Activated T-cell treated with anti-CD3 and anti-CD28 coated beads, Interleukin-2, amount 50 U/mL, for 4 hours (primary cell): ENCODE measurements at regions not wholly inside any gene's neighbourhood (a gene's known extent, or its start where the extent isn't known, plus 50 kb on each side); places are given as distances from the start of the nearest gene placed in this dataset.
"Not testable (repeated sequence)": the region's sequence is repeated elsewhere in the genome, so short reads cannot be mapped to it uniquely, and the experiment has no call there.

Experiments used
- ATAC-seq, 2 donors: fragments of 200-7000 bp; cut with Tn5 transposase; one replicate each; pipeline ENCODE4 v1.10.0; 2021
- DNase-seq: peaks from one replicate; pipeline ENCODE4 v3.0.0-alpha.2; 2020
- H3K27me3 Mint-ChIP-seq: one replicate; pipeline ENCODE4 v1.8.0; 2021; ENCODE audit warnings: low read depth, mixed read lengths
- H3K36me3 Mint-ChIP-seq: one replicate; pipeline ENCODE4 v1.8.0; 2022; ENCODE audit warnings: mixed read lengths; ENCODE audit not compliant: insufficient read depth
- H3K4me1 Mint-ChIP-seq: one replicate; pipeline ENCODE4 v1.8.0; 2021; ENCODE audit warnings: low read depth, mixed read lengths
- H3K4me3 Mint-ChIP-seq: one replicate; pipeline ENCODE4 v1.8.0; 2021; ENCODE audit warnings: mild to moderate bottlenecking, moderate library complexity, mixed read lengths
- H3K9me3 Mint-ChIP-seq: one replicate; pipeline ENCODE4 v1.8.0; 2021; ENCODE audit warnings: mixed read lengths

DNA sequence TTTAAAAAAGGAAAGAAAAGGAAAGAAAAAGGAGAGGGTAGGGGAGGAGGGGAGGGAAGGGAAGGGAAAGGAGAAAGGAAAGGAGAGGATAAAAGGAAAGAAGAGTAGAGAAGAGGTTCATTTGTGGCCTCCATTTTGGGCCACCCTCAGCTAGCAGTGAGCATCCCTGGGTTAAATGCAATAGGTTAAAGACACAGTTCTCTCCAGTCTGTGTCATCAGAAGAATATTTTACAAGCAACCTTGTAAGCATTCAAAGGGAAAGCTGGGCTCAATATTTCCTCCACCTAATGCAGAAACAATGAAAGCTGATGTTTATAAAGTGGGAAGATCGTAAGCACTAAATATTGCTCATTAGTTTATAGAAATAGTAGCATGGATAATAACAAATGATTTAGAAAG lies 219.1 kb upstream of the PITRM1 start:
- DNase-seq (no peak), ATAC-seq (no peak)
- Mint-ChIP-seq H3K36me3 (no peaks in the 10 kb centered on the region), H3K4me1 (peaks cover 4% of the 10 kb centered on the region), H3K9me3 (peaks cover 5% of the 10 kb centered on the region), H3K4me3 (no peak overlapping the region), H3K27me3 (peaks cover 3% of the 10 kb centered on the region)

DNA sequence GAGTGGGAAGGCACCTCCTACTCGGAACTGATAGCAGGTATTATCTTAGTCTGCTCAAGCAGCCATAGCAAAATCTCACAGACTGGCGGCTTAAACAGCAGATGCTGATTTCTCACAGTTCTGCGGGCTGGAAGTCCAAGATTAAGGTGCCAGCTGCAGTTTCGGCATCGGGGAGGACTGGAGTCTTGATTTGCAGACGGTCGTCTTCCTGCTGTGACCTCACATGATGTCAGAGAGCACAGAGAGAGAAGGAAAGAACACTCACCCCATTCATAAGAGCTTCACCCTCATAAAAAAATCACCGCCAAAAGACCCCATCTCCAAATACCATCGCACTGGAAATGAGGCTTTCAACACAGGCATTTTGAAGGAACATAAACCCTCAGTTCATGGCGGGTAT lies 216.5 kb upstream of the PITRM1 start:
- peaks cover 3% of the 10 kb centered on the region for H3K27me3 Mint-ChIP-seq
- H3K9me3 Mint-ChIP-seq = peaks cover 17% of the 10 kb centered on the region
- H3K36me3 Mint-ChIP-seq = no peaks in the 10 kb centered on the region
- H3K4me1 Mint-ChIP-seq = no peaks in the 10 kb centered on the region
- no peak overlapping the region for H3K4me3 Mint-ChIP-seq
- DNase-seq (no peak), ATAC-seq (no peak)

DNA sequence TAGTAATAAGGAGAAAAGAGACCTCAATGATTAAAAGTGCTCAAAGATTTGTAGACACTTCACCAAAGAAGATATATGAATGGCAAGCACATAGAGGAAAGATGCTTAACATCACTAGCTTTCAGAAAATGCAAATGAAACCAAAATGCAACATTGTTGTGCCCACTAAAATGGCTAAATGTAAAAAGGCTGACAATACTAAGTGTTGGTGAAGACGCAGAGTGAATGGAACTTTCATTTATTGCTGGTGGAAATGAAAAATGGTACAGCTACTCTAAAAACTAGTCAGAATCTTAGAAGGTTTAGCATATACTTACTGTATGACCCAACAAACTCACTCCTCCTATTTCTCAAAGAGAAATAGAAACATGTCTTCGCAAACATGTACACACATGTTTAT lies 212.9 kb upstream of the PITRM1 start:
- H3K4me1 Mint-ChIP-seq = no peaks in the 10 kb centered on the region
- DNase-seq (no peak), ATAC-seq (no peak)
- H3K9me3 Mint-ChIP-seq = peaks cover 17% of the 10 kb centered on the region
- H3K36me3 Mint-ChIP-seq = no peaks in the 10 kb centered on the region
- H3K27me3 Mint-ChIP-seq = peaks cover 4% of the 10 kb centered on the region
- H3K4me3 Mint-ChIP-seq = no peak overlapping the region

DNA sequence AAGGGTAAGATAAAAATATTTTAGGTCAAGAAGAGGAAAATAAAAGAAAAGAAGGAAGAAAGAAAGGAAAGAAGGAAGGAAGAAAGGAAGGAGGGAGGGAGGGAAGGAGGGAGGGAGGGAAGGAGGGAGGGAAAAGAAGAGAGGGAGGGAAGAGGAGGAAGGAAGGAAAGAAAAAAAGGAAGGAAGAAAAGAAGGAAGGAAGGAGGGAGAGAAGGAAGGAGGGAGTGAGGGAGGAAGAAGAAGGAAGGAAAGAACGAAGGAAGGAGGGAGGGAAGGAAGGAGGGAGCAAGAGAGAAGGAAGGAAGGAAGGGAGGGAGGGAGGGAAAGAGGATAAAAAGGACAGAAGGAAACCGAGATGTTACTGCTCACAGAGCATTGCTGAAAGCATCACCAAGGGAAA lies 209.5 kb upstream of the PITRM1 start:
- peaks cover 21% of the 10 kb centered on the region for H3K9me3 Mint-ChIP-seq
- ATAC-seq (no peak), DNase-seq (no peak)
- H3K4me1 Mint-ChIP-seq = no peaks in the 10 kb centered on the region
- peaks cover 4% of the 10 kb centered on the region for H3K27me3 Mint-ChIP-seq
- H3K36me3 Mint-ChIP-seq = no peaks in the 10 kb centered on the region
- no peak overlapping the region for H3K4me3 Mint-ChIP-seq

DNA sequence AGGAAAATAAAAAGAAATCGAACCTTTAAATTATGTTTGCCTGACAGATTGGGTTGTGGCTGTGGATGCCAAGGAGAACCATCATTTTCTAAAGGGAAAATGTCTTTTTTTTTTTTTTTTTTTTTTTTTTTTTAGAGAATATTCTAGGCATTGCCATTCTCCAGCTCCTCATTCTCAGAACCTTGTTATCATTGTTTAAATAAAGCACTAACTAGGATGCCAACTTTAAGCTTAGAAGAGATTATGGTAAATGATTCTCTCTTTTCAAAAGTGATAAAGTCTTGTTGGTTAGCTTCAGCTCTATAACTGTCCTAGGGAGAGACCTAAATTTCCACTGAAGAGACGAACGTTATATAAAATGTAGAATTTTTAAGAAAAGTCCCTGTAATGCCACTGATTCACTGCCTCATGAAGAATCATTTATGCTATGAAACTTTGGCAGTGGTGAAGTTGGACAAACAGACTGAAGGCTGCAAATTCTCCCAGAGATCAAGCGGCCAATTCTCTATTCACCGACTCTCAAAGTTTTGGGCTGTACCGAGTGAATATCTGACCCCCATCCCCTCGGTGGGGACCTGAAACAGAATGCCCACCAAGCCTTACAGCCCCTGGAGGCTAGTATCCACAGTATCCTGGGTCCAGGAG lies 207.9 kb upstream of the PITRM1 start:
- H3K27me3 Mint-ChIP-seq = peaks cover 10% of the 10 kb centered on the region

DNA sequence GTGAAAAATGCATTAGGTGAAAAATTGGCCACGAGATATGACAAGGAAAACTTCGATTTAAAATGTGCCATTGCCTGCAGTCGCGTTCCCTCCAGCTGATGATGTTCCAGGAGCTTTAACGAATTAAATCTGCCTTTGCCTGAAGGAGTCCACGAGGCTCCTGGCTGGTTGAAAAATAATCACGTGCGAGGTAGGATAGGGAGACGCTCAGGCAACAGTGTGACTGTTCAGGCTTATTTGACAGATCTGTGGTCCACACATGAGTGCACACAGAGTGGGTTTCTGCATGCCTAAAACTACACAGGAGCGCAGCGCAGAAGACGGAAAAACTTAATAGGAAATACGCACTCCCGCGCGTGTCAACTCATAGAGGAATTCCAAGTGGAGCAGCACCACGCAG lies 204.0 kb upstream of the PITRM1 start:
- H3K4me1 Mint-ChIP-seq = no peaks in the 10 kb centered on the region
- DNase-seq = no peak
- peaks cover 10% of the 10 kb centered on the region for H3K27me3 Mint-ChIP-seq
- no peak for ATAC-seq
- H3K9me3 Mint-ChIP-seq = peaks cover 5% of the 10 kb centered on the region
- no peak overlapping the region for H3K4me3 Mint-ChIP-seq
- no peaks in the 10 kb centered on the region for H3K36me3 Mint-ChIP-seq

More for the DNA sequence above, 207.9 kb upstream of the PITRM1 start:
- Mint-ChIP-seq H3K4me1 (no peaks in the 10 kb centered on the region), H3K9me3 (peaks cover 17% of the 10 kb centered on the region), H3K4me3 (no peak overlapping the region), H3K36me3 (no peaks in the 10 kb centered on the region)
- no peak for ATAC-seq
- DNase-seq = no peak

DNA sequence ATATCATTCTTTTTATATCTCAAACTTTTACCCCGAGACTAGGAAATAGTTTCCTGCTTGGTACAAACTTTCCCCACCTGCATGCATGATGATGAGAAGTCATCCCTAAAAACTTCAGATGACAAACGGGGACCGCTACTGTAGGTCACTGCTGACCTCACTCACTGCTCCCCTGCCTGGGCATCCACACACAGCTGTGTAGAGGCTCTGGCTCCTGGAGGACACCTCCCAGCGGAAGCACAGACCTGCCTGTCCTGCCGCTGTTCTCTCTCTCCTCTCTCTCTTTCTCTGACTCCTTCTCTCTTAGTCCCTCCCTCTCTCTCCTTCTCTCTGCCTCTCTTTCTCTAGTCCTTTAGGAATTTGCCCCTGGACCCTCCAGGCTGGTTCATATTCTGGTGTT lies 202.9 kb upstream of the PITRM1 start:
- DNase-seq = no peak
- Mint-ChIP-seq H3K4me3 (no peak overlapping the region), H3K4me1 (no peaks in the 10 kb centered on the region), H3K9me3 (peaks cover 5% of the 10 kb centered on the region), H3K36me3 (no peaks in the 10 kb centered on the region), H3K27me3 (peaks cover 6% of the 10 kb centered on the region)
- no peak for ATAC-seq

DNA sequence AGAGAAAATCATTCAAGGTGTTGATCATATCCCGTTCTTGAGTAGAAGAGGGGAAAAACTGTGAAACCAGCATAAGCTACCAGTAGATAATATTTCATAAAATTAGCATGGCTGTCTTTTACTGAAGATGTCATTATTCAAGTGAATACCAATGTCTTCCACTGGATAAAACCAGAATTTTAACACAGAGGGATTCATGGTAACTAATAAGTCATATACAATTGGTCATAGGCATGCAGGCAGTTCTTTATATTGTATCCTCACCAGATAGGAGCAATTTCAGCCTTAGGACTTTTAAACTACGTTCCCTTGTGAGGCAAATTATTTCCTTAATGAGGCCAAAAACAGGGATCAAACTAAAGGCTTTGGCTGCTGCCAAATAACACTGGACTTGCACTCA lies 202.3 kb upstream of the PITRM1 start:
- DNase-seq (no peak), ATAC-seq (no peak)
- H3K36me3 Mint-ChIP-seq = no peaks in the 10 kb centered on the region
- no peaks in the 10 kb centered on the region for H3K4me1 Mint-ChIP-seq
- H3K27me3 Mint-ChIP-seq = peaks cover 6% of the 10 kb centered on the region
- H3K9me3 Mint-ChIP-seq = peaks cover 5% of the 10 kb centered on the region
- H3K4me3 Mint-ChIP-seq = no peak overlapping the region

DNA sequence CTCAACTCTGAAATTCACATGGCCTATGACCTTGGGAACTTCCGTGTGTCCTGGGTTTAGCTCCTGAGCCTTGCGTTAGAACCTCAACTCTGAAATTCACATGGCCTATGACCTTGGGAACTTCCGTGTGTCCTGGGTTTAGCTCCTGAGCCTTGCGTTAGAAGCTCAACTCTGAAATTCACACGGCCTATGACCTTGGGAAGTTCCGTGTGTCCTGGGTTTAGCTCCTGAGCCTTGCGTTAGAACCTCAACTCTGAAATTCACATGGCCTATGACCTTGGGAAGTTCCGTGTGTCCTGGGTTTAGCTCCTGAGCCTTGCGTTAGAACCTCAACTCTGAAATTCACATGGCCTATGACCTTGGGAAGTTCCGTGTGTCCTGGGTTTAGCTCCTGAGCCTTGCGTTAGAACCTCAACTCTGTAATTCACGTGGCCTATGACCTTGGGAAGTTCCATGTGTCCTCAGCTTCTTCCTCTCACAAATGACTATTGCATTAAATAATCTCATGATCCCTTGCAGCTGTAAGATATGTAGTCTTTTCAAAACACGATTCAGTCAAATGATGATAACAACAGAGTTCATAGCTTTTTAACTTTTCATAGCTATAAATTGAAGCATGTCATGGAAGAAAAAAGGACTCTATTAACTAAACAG lies 200.9 kb upstream of the PITRM1 start:
- not testable (repeated sequence) for ATAC-seq, H3K4me1 Mint-ChIP-seq, DNase-seq, H3K4me3 Mint-ChIP-seq, H3K36me3 Mint-ChIP-seq, H3K9me3 Mint-ChIP-seq, H3K27me3 Mint-ChIP-seq

DNA sequence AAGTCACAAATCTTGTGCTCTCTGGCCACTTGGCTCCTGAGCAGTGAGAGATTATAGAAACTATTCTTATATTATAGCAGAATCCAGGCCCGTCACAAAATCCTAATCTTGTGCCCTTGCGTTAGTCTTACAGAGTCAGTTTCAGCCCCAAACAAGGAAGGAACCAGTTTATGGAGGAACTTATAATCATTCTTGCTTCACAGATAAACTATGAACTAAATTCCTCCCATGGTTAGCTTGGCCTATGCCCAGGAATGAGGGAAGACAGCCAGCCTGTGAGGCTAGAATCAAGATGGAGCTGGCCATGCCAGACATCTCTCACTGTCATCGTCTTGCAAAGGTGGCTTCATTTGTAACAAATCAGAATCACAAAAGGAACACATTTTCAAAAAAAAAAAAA lies 199.7 kb upstream of the PITRM1 start:
- H3K4me1 Mint-ChIP-seq = no peaks in the 10 kb centered on the region
- H3K4me3 Mint-ChIP-seq = no peak overlapping the region
- H3K36me3 Mint-ChIP-seq = no peaks in the 10 kb centered on the region
- ATAC-seq (no peak), DNase-seq (no peak)
- H3K27me3 Mint-ChIP-seq = peaks cover 6% of the 10 kb centered on the region
- no peaks in the 10 kb centered on the region for H3K9me3 Mint-ChIP-seq

DNA sequence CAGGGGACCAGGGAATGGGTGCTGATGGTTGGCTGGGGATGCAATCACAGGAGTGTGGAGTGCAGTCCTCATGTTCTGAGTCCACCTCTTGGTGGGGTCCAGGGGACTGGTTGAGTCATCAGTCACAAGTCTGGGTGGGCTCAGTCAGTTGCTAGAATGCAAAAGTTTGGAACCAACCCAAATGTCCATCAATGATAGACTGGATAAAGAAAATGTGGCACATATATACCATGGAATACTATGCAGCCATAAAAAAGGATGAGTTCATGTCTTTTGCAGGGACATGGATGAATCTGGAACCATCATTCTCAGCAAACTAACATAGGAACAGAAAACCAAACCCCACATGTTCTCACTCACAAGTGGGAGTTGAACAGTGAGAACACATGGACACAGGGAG lies 199.0 kb upstream of the PITRM1 start:
- not testable (repeated sequence) for H3K36me3 Mint-ChIP-seq, DNase-seq, H3K4me3 Mint-ChIP-seq, ATAC-seq, H3K27me3 Mint-ChIP-seq, H3K4me1 Mint-ChIP-seq, H3K9me3 Mint-ChIP-seq

DNA sequence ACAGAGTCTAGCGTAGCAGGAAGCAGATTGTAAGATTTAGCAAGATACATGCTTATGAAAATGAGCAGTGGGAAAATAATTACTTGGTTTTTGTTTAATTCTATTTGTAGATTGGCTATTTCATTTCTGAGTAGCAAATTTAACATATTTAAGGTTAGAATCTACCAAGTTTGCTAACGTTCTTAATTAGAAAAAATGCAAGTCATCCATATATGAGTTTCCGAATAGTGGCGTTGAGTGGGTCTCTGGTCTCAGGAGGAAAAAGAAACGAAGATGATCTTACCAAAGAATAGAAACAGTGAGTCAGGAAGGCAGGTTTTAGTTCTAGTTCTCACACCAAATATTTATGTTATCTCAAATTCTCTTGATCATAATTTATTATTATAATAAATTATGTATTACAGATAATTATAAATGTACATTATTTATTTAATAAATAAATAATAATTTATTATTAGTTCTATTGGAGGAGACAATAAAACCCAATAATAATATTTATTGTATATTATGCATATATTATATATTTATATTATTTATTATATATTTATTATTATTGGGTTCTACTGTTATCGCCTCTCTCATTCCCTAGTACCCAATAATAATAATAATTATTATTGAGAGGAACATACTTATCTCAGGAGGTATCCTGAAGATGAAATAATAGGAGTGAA lies 194.3 kb upstream of the PITRM1 start:
- Mint-ChIP-seq H3K36me3 (no peaks in the 10 kb centered on the region), H3K27me3 (peaks cover 3% of the 10 kb centered on the region), H3K9me3 (no peaks in the 10 kb centered on the region), H3K4me1 (peaks cover 2% of the 10 kb centered on the region), H3K4me3 (no peak overlapping the region)
- DNase-seq = no peak
- no peak for ATAC-seq

DNA sequence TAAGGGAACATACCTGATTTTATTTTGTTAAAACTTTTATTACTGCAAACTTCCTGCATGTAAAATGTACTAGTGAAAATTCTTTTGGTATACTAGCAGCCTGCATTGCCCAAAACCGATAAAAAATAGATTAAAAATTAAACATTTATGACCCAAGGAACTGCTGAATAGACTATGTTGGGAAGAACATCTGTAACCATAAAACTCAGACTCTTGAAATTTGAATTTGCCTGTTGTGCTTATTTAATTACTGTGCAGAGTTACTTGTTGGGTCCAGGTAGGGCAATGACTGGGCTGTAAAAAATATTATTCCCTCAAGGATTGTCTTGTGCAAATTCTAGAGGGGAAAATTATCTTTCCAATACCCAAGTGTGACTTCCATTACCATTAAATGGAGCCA lies 193.5 kb upstream of the PITRM1 start:
- ATAC-seq = no peak
- peaks cover 2% of the 10 kb centered on the region for H3K4me1 Mint-ChIP-seq

DNA sequence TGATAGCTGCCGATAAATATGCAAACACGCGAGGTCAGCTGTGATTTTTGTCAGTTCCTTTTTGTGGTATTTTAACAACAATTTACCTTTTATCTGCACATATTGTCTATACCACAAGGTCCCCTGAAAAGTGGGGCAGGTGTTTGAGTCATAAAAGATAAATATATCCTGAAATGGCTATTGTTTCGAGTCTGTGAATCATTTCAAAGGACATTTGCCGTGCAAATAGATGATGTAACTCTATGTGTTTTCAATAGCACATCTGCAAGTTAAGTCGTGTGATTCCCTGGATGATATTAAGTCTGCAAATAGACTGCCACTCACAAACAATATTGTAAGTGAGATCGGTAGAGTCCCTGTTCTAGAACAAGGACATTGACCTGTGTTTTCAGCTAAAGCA lies 193.0 kb upstream of the PITRM1 start:
- Mint-ChIP-seq H3K36me3 (peaks cover 1% of the 10 kb centered on the region), H3K4me3 (no peak overlapping the region), H3K27me3 (peaks cover 3% of the 10 kb centered on the region), H3K9me3 (peaks cover 8% of the 10 kb centered on the region), H3K4me1 (peaks cover 2% of the 10 kb centered on the region)
- ATAC-seq (no peak), DNase-seq (no peak)

More for the DNA sequence above, 193.5 kb upstream of the PITRM1 start:
- Mint-ChIP-seq H3K36me3 (peaks cover 1% of the 10 kb centered on the region), H3K9me3 (peaks cover 4% of the 10 kb centered on the region), H3K4me3 (no peak overlapping the region), H3K27me3 (peaks cover 3% of the 10 kb centered on the region)
- no peak for DNase-seq
